H9 (cell line): ENCODE measurements at regions not wholly inside any gene's neighbourhood (a gene's known extent, or its start where the extent isn't known, plus 50 kb on each side); places are given as distances from the start of the nearest gene placed in this dataset.

Experiments used
- DNase-seq: peaks from one replicate; pipeline ENCODE4 v3.0.0-alpha.2; 2017
- H2AFZ ChIP-seq: one replicate; pipeline ENCODE4 v1.6.1; 2013; ENCODE audit warnings: mild to moderate bottlenecking, low read length, control low read depth, moderate library complexity
- H2AK5ac ChIP-seq: 2 replicates; pipeline ENCODE4 v1.6.1; 2013; ENCODE audit warnings: low read length, control low read depth, mixed read lengths; ENCODE audit not compliant: insufficient read length
- H2BK120ac ChIP-seq: one replicate; pipeline ENCODE4 v1.6.1; 2013; ENCODE audit warnings: low read depth, mild to moderate bottlenecking, low read length, control low read depth, inconsistent platforms; ENCODE audit not compliant: poor library complexity, severe bottlenecking
- H2BK12ac ChIP-seq: 2 replicates; pipeline ENCODE4 v1.6.1; 2013; ENCODE audit warnings: low read length, control low read depth, mixed read lengths, low read depth; ENCODE audit not compliant: insufficient read length
- H2BK15ac ChIP-seq: 2 replicates; pipeline ENCODE4 v1.6.1; 2013; ENCODE audit warnings: low read depth, low read length, control low read depth
- H2BK20ac ChIP-seq: one replicate; pipeline ENCODE4 v1.6.1; 2013; ENCODE audit warnings: low read depth, mild to moderate bottlenecking, low read length, control low read depth, inconsistent platforms; ENCODE audit not compliant: poor library complexity, severe bottlenecking
- H2BK5ac ChIP-seq: 2 replicates; pipeline ENCODE4 v1.6.1; 2013; ENCODE audit warnings: low read length, control low read depth, mixed read lengths; ENCODE audit not compliant: insufficient read length
- H3K14ac ChIP-seq: 2 replicates; pipeline ENCODE4 v1.6.1; 2013; ENCODE audit warnings: low read length, control low read depth; ENCODE audit not compliant: insufficient read depth
- H3K18ac ChIP-seq: 2 replicates; pipeline ENCODE4 v1.6.1; 2013; ENCODE audit warnings: low read depth, mild to moderate bottlenecking, mixed read lengths, low read length, control low read depth; ENCODE audit not compliant: insufficient read length
- H3K23ac ChIP-seq: 2 replicates; pipeline ENCODE4 v1.6.1; 2013; ENCODE audit warnings: low read length, control low read depth, mixed read lengths, low read depth; ENCODE audit not compliant: insufficient read length
- H3K23me2 ChIP-seq: 2 replicates; pipeline ENCODE4 v1.6.1; 2013; ENCODE audit warnings: low read depth, mild to moderate bottlenecking, mixed read lengths, low read length, control low read depth; ENCODE audit not compliant: insufficient read length, poor library complexity, severe bottlenecking
- H3K27ac ChIP-seq: 2 replicates; pipeline ENCODE4 v1.5.1; 2013; ENCODE audit warnings: low read length, control low read depth, mixed read lengths, low read depth; ENCODE audit not compliant: insufficient read length
- H3K27me3 ChIP-seq: 2 replicates; pipeline ENCODE4 v1.6.1; 2013; ENCODE audit warnings: low read length, control low read depth, inconsistent platforms; ENCODE audit not compliant: insufficient read depth
- H3K4ac ChIP-seq: 2 replicates; pipeline ENCODE4 v1.6.1; 2013; ENCODE audit warnings: low read depth, mild to moderate bottlenecking, control low read depth, inconsistent platforms, low read length, moderate library complexity
- H3K4me1 ChIP-seq: 2 replicates; pipeline ENCODE4 v1.6.1; 2013; ENCODE audit warnings: low read length, control low read depth, inconsistent platforms; ENCODE audit not compliant: insufficient read depth
- H3K4me2 ChIP-seq: 2 replicates; pipeline ENCODE4 v1.6.1; 2013; ENCODE audit warnings: low read length, control low read depth, mixed read lengths; ENCODE audit not compliant: insufficient read length, insufficient read depth
- H3K56ac ChIP-seq: 2 replicates; pipeline ENCODE4 v1.6.1; 2013; ENCODE audit warnings: low read depth, mild to moderate bottlenecking, mixed read lengths, low read length, control low read depth; ENCODE audit not compliant: insufficient read length
- H3K79me1 ChIP-seq: 2 replicates; pipeline ENCODE4 v1.6.1; 2013; ENCODE audit warnings: low read depth, mild to moderate bottlenecking, moderate library complexity, low read length, control low read depth, inconsistent platforms; ENCODE audit not compliant: insufficient read depth, poor library complexity, severe bottlenecking
- H3K79me2 ChIP-seq: 2 replicates; pipeline ENCODE4 v1.6.1; 2013; ENCODE audit warnings: low read length, control low read depth, inconsistent platforms; ENCODE audit not compliant: insufficient read depth
- H3K9ac ChIP-seq: 2 replicates; pipeline ENCODE4 v1.6.1; 2013; ENCODE audit warnings: low read length, control low read depth, mixed read lengths; ENCODE audit not compliant: insufficient read length; ENCODE audit errors: extremely low read depth
- H3K9me3 ChIP-seq: one replicate; pipeline ENCODE4 v1.6.1; 2013; ENCODE audit warnings: low read depth, low read length, inconsistent platforms; ENCODE audit not compliant: control insufficient read depth
- H3T11ph ChIP-seq: one replicate; pipeline ENCODE4 v1.6.1; 2013; ENCODE audit warnings: mild to moderate bottlenecking, low read length, control low read depth, inconsistent platforms
- H4K20me1 ChIP-seq: one replicate; pipeline ENCODE4 v1.6.1; 2013; ENCODE audit not compliant: control insufficient read depth, insufficient read length, insufficient read depth
- H4K5ac ChIP-seq: 2 replicates; pipeline ENCODE4 v1.6.1; 2013; ENCODE audit warnings: low read depth, mild to moderate bottlenecking, mixed read lengths, low read length, control low read depth; ENCODE audit not compliant: insufficient read length
- H4K8ac ChIP-seq: replicated peaks from 2 replicates; pipeline ENCODE4 v1.6.1; 2013; ENCODE audit warnings: low read length, control low read depth, mixed read lengths, low read depth; ENCODE audit not compliant: insufficient read length
- H4K91ac ChIP-seq: 2 replicates; pipeline ENCODE4 v1.6.1; 2013; ENCODE audit warnings: low read depth, mild to moderate bottlenecking, moderate library complexity, mixed read lengths, low read length, control low read depth; ENCODE audit not compliant: insufficient read length
- H3K27ac Mint-ChIP-seq, 3 experiments: 2 replicates in 2 of 3; 3 replicates in 1 of 3; pipeline ENCODE4 v1.8.0; 2020 to 2021; ENCODE audit warnings: mixed read lengths in 3 of 3, mild to moderate bottlenecking in 1 of 3, moderate library complexity in 1 of 3
- H3K27me3 Mint-ChIP-seq: 2 replicates; pipeline ENCODE4 v1.8.0; 2021; ENCODE audit warnings: low read depth, mild to moderate bottlenecking, moderate library complexity, mixed read lengths
- H3K36me3 Mint-ChIP-seq, 3 experiments: 2 replicates in 2 of 3; 3 replicates in 1 of 3; pipeline ENCODE4 v1.8.0; 2020 to 2021; ENCODE audit warnings: low read depth in 3 of 3, mixed read lengths in 3 of 3; ENCODE audit not compliant: insufficient read depth in 1 of 3
- H3K4me1 Mint-ChIP-seq, 2 experiments: 2 replicates each; pipeline ENCODE4 v1.8.0; 2020; ENCODE audit warnings: mixed read lengths in 2 of 2
- H3K4me3 Mint-ChIP-seq, 2 experiments: 2 replicates in 1 of 2; 3 replicates in 1 of 2; pipeline ENCODE4 v1.8.0; 2020 to 2021; ENCODE audit warnings: mild to moderate bottlenecking in 2 of 2, mixed read lengths in 2 of 2, moderate library complexity in 1 of 2
- H3K9me3 Mint-ChIP-seq, 2 experiments: 2 replicates in 1 of 2; 3 replicates in 1 of 2; pipeline ENCODE4 v1.8.0; 2020; ENCODE audit warnings: mild to moderate bottlenecking in 2 of 2, mixed read lengths in 2 of 2, moderate library complexity in 1 of 2
- CTCF ChIP-seq: fragments of 200-600 bp; sonication (generic); conservative IDR thresholded peaks from 3 replicates; pipeline ENCODE4 v1.8.0; 2021; ENCODE audit warnings: antibody characterized with exemption, mild to moderate bottlenecking
- WGBS: extraction: QIAGEN DNeasy Blood & Tissue Kit; methylation state at CpG from one replicate; pipeline ENCODE4 v1.1.7; 2013; ENCODE audit warnings: missing lambda C conversion rate, low lambda C conversion rate, mixed read lengths; ENCODE audit not compliant: insufficient read length; ENCODE audit errors: extremely low coverage; 5-methylcytosine and 5-hydroxymethylcytosine counted together

DNA sequence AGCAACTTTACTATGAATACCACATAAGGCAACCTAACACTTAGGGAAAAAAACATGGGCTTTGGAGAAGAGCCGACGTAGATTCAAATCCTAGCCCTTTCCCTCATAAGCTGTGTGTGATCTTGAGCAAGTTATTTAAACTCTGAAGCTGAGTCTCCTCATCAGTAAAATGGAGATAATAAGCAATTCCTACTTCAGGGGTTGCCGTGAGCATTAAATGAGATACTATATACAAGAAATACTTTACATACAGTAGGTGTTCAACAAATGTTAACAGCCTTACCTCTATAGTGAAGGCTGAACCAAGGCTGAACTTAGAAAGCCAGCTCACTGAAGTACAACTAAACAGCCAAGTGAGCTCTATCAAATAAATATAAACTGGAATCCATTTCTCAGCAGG, 146.2 kb upstream of the DKK2 start:
- Histone ChIP-seq H3K56ac (no peak overlapping the region), H2BK5ac (no peak overlapping the region), H4K8ac (no peak overlapping the region), H3K27me3 (no peaks in the 10 kb centered on the region), H3K79me1 (no peaks in the 10 kb centered on the region), H3K9me3 (no peaks in the 10 kb centered on the region), H3T11ph (no peak overlapping the region), H4K91ac (no peak overlapping the region), H2AK5ac (no peak overlapping the region), H2BK120ac (no peak overlapping the region), H3K23ac (no peak overlapping the region), H3K79me2 (no peaks in the 10 kb centered on the region), H3K14ac (no peak overlapping the region), H2BK15ac (no peak overlapping the region), H3K9ac (no peak overlapping the region), H3K4ac (no peak overlapping the region), H3K27ac (no peak overlapping the region), H4K5ac (no peak overlapping the region), H3K4me2 (no peak overlapping the region), H2BK20ac (no peak overlapping the region), H3K23me2 (no peaks in the 10 kb centered on the region), H3K18ac (no peak overlapping the region), H3K4me1 (no peaks in the 10 kb centered on the region), H2BK12ac (no peak overlapping the region), H2AFZ (no peak overlapping the region), H4K20me1 (no peaks in the 10 kb centered on the region)
- H3K4me1 Mint-ChIP-seq, result no peaks in the 10 kb centered on the region
- DNase-seq, result no peak
- no peaks in the 10 kb centered on the region for H3K36me3 Mint-ChIP-seq
- H3K27ac Mint-ChIP-seq, result no peak overlapping the region
- no CpG with 5 or more reads among the region's 3 CpGs for whole genome bisulfite sequencing
- no peaks in the 10 kb centered on the region for H3K9me3 Mint-ChIP-seq
- H3K4me3 Mint-ChIP-seq, result no peak overlapping the region
- no peaks in the 10 kb centered on the region for H3K27me3 Mint-ChIP-seq
- no peak for TF ChIP-seq CTCF
